ENCODE measurements at regions not wholly inside any gene's neighbourhood (a gene's known extent, or its start where the extent isn't known, plus 50 kb on each side); places are given as distances from the start of the nearest gene placed in this dataset.

GRCh38 chr12:58523360-58523759, 396.9 kb downstream of the LRIG3 start:
- Mint-ChIP-seq H3K9me3 (peaks cover 0 to 13% (median 6%) of the 10 kb centered on the region in 7 donors), H3K4me3 (no peak overlapping the region), H3K4me1 (no peaks in the 10 kb centered on the region), H3K36me3 (no peaks in the 10 kb centered on the region), H3K27ac (no peak overlapping the region), H3K27me3 (no peaks in the 10 kb centered on the region)
- no peak for DNase-seq
- H3K9me3 ChIP-seq (ENCODE audit: control insufficient read depth in 2 of 2, low read length in 2 of 2) = peaks cover under 1 to 6% of the 10 kb centered on the region in 2 experiments
- H3K27me3 ChIP-seq (ENCODE audit: control insufficient read depth, insufficient read depth, low read length) = no peaks in the 10 kb centered on the region
- H3K36me3 ChIP-seq (ENCODE audit: control insufficient read depth, insufficient read depth, low read length) = no peaks in the 10 kb centered on the region
- H3K4me1 ChIP-seq (ENCODE audit: control insufficient read depth, insufficient read depth, low read length, poor library complexity, severe bottlenecking) = no peaks in the 10 kb centered on the region
- no peak overlapping the region for H3K4me3 ChIP-seq (ENCODE audit: low read depth, low read length)
- H3K27ac ChIP-seq (ENCODE audit: insufficient read depth, low read length, poor library complexity, severe bottlenecking) = no peak overlapping the region
- ATAC-seq (ENCODE audit: low read depth in 2 of 2) = no peak

DNA sequence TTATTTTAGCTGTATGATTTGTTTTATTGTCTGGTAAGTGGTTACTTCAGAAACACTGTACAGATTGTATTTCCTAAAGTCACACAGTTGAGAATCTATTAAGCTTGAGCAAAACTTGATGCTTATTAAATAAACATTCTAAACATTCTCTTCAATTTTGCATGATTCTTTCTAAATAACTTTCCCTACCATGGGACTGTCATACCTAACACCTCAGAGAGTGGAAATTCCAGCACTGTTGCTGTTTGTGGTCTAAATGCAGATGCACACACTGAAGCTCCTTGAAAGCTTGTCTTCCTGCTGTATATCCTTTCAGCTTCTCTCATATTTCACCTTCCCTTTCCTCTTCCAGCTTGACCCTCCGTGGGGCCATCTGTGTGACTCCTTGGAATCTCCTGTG, 392.0 kb downstream of the LRIG3 start:
- H3K36me3 ChIP-seq (ENCODE audit: control insufficient read depth, insufficient read depth, low read length) = no peaks in the 10 kb centered on the region
- H3K27me3 ChIP-seq (ENCODE audit: control insufficient read depth, insufficient read depth, low read length) = no peaks in the 10 kb centered on the region
- no peaks in the 10 kb centered on the region for H3K9me3 ChIP-seq (ENCODE audit: control insufficient read depth in 2 of 2, low read length in 2 of 2)
- no peaks in the 10 kb centered on the region for H3K36me3 Mint-ChIP-seq
- H3K4me1 ChIP-seq (ENCODE audit: control insufficient read depth, insufficient read depth, low read length, poor library complexity, severe bottlenecking) = no peaks in the 10 kb centered on the region
- no peak overlapping the region for H3K27ac Mint-ChIP-seq
- H3K4me3 Mint-ChIP-seq = no peak overlapping the region
- no peak overlapping the region for H3K27ac ChIP-seq (ENCODE audit: insufficient read depth, low read length, poor library complexity, severe bottlenecking)
- H3K9me3 Mint-ChIP-seq = peaks cover 0 to 6% (median 0%) of the 10 kb centered on the region in 7 donors
- H3K27me3 Mint-ChIP-seq = no peaks in the 10 kb centered on the region
- H3K4me1 Mint-ChIP-seq = no peaks in the 10 kb centered on the region
- no peak overlapping the region for H3K4me3 ChIP-seq (ENCODE audit: low read depth, low read length)
- ATAC-seq (ENCODE audit: low read depth in 2 of 2) (no peak), DNase-seq (no peak)

- DNase-seq = no peak
- no peak overlapping the region for H3K4me3 Mint-ChIP-seq
- Histone ChIP-seq H3K9me3 (ENCODE audit: control insufficient read depth in 2 of 2, low read length in 2 of 2) (no peaks in the 10 kb centered on the region), H3K27me3 (ENCODE audit: control insufficient read depth, insufficient read depth, low read length) (no peaks in the 10 kb centered on the region), H3K4me3 (ENCODE audit: low read depth, low read length) (no peak overlapping the region), H3K4me1 (ENCODE audit: control insufficient read depth, insufficient read depth, low read length, poor library complexity, severe bottlenecking) (no peaks in the 10 kb centered on the region), H3K36me3 (ENCODE audit: control insufficient read depth, insufficient read depth, low read length) (no peaks in the 10 kb centered on the region), H3K27ac (ENCODE audit: insufficient read depth, low read length, poor library complexity, severe bottlenecking) (no peak overlapping the region)
- H3K4me1 Mint-ChIP-seq = no peaks in the 10 kb centered on the region
- H3K36me3 Mint-ChIP-seq = no peaks in the 10 kb centered on the region
- H3K9me3 Mint-ChIP-seq = peaks cover 0 to 6% (median 0%) of the 10 kb centered on the region in 7 donors
- no peak overlapping the region for H3K27ac Mint-ChIP-seq
- H3K27me3 Mint-ChIP-seq = peaks cover 8% of the 10 kb centered on the region
- ATAC-seq (ENCODE audit: low read depth in 2 of 2) = no peak
Measured at GRCh38 chr12:58529114-58529665, 391.1 kb downstream of the LRIG3 start.

DNA sequence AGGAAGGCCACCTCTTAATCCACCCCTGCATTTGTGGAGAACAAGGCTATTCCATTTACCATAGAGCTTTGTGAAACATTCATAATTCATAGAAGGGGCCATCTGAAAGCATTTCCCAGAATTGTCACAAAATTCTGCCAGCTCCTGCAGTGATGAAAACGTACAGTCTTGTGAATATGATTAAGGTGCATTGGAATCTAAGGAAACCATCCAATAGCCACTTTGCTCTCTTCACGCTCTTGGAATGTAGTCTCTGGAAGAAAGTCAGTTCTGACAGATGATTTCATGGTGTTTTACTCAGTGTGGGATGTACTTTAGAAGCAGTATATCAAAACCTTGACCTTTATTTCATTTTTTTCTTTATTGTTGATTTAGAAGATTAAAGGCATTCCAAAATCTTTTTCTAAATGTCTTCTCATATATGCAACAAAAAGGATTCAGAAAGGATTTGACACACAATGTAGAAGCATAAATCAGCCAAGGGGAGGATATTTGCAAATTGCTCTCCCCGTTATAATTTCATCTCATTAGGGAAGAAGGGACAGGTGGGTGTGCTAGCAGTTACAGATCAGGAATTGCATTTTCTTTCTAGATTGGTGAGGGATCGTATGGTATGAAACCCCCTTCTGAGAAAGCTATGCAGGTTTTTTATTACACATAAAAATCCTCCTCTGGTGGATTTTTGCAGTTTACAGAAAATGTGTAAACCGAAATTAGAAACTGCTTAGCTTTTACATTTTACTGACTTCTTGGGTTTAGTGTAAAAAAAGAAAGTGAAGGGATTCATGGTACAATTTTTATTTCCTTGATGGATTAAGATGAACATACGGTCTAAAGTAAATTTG, 390.2 kb downstream of the LRIG3 start:
- H3K36me3 ChIP-seq (ENCODE audit: control insufficient read depth, insufficient read depth, low read length) = no peaks in the 10 kb centered on the region
- no peak for DNase-seq
- no peaks in the 10 kb centered on the region for H3K27me3 ChIP-seq (ENCODE audit: control insufficient read depth, insufficient read depth, low read length)
- H3K4me1 ChIP-seq (ENCODE audit: control insufficient read depth, insufficient read depth, low read length, poor library complexity, severe bottlenecking) = no peaks in the 10 kb centered on the region
- Mint-ChIP-seq H3K36me3 (no peaks in the 10 kb centered on the region), H3K27ac (no peak overlapping the region), H3K4me1 (no peaks in the 10 kb centered on the region), H3K27me3 (peaks cover 8% of the 10 kb centered on the region), H3K9me3 (peaks cover 0 to 6% (median 0%) of the 10 kb centered on the region in 7 donors), H3K4me3 (no peak overlapping the region)
- ATAC-seq (ENCODE audit: low read depth in 2 of 2) = no peak
- no peak overlapping the region for H3K27ac ChIP-seq (ENCODE audit: insufficient read depth, low read length, poor library complexity, severe bottlenecking)
- H3K9me3 ChIP-seq (ENCODE audit: control insufficient read depth in 2 of 2, low read length in 2 of 2) = no peaks in the 10 kb centered on the region
- H3K4me3 ChIP-seq (ENCODE audit: low read depth, low read length) = no peak overlapping the region

GRCh38 chr12:58530742-58531062, 389.6 kb downstream of the LRIG3 start:
- Histone ChIP-seq H3K27me3 (ENCODE audit: control insufficient read depth, insufficient read depth, low read length) (no peaks in the 10 kb centered on the region), H3K36me3 (ENCODE audit: control insufficient read depth, insufficient read depth, low read length) (no peaks in the 10 kb centered on the region), H3K9me3 (ENCODE audit: control insufficient read depth in 2 of 2, low read length in 2 of 2) (no peaks in the 10 kb centered on the region), H3K4me3 (ENCODE audit: low read depth, low read length) (no peak overlapping the region), H3K4me1 (ENCODE audit: control insufficient read depth, insufficient read depth, low read length, poor library complexity, severe bottlenecking) (no peaks in the 10 kb centered on the region), H3K27ac (ENCODE audit: insufficient read depth, low read length, poor library complexity, severe bottlenecking) (no peak overlapping the region)
- no peaks in the 10 kb centered on the region for H3K36me3 Mint-ChIP-seq
- H3K27me3 Mint-ChIP-seq = peaks cover 8% of the 10 kb centered on the region
- H3K27ac Mint-ChIP-seq = no peak overlapping the region
- no peak overlapping the region for H3K4me3 Mint-ChIP-seq
- ATAC-seq (ENCODE audit: low read depth in 2 of 2) (no peak), DNase-seq (no peak)
- H3K9me3 Mint-ChIP-seq = peaks cover 0 to 6% (median 0%) of the 10 kb centered on the region in 7 donors
- H3K4me1 Mint-ChIP-seq = no peaks in the 10 kb centered on the region

DNA sequence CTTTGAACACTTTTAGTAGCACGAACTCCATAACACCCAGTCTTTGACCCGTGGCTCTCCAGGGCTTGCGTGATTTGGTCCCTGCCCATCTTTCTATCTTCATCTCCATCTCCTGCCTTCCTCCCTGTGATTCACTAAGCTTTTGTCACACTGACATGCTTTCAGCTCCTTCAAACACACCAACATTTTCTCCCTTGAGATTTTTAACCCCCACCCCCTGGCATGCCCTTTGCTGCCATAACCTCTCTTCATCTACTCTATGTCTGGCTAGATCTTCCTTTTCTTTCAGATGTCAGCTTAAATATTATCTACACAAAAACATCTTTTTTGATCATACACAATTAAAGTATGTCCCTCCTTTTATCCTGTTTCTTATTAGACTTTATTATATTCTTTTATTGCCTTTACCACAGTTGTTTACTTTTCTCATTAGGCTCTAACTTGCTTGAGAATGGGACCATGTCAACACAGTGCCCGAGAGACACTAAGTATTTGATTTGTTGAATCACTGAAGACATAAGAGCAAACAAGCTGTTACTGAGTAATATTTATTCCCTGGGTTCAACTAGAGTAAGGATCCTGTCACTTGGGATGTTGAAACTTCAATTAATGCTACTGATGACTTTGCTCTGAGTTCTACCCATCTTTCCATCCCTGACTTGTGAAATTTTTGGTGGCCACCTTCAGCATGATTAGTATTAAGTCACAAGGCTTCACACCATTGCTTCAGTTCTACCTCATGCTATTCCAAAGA, 387.3 kb downstream of the LRIG3 start:
- H3K36me3 Mint-ChIP-seq = no peaks in the 10 kb centered on the region
- Histone ChIP-seq H3K36me3 (ENCODE audit: control insufficient read depth, insufficient read depth, low read length) (no peaks in the 10 kb centered on the region), H3K27me3 (ENCODE audit: control insufficient read depth, insufficient read depth, low read length) (no peaks in the 10 kb centered on the region), H3K9me3 (ENCODE audit: control insufficient read depth in 2 of 2, low read length in 2 of 2) (no peaks in the 10 kb centered on the region), H3K4me3 (ENCODE audit: low read depth, low read length) (no peak overlapping the region), H3K27ac (ENCODE audit: insufficient read depth, low read length, poor library complexity, severe bottlenecking) (no peak overlapping the region), H3K4me1 (ENCODE audit: control insufficient read depth, insufficient read depth, low read length, poor library complexity, severe bottlenecking) (no peaks in the 10 kb centered on the region)
- peaks cover 0 to 2% (median 0%) of the 10 kb centered on the region in 7 donors for H3K9me3 Mint-ChIP-seq
- H3K4me1 Mint-ChIP-seq = no peaks in the 10 kb centered on the region
- no peak overlapping the region for H3K27ac Mint-ChIP-seq
- ATAC-seq (ENCODE audit: low read depth in 2 of 2) = no peak
- H3K27me3 Mint-ChIP-seq = peaks cover 8% of the 10 kb centered on the region
- no peak for DNase-seq
- no peak overlapping the region for H3K4me3 Mint-ChIP-seq

- peaks cover 8% of the 10 kb centered on the region for H3K27me3 Mint-ChIP-seq
- H3K36me3 Mint-ChIP-seq = no peaks in the 10 kb centered on the region
- DNase-seq (no peak), ATAC-seq (ENCODE audit: low read depth in 2 of 2) (no peak)
- peaks cover 0 to 2% (median 0%) of the 10 kb centered on the region in 7 donors for H3K9me3 Mint-ChIP-seq
- H3K4me1 Mint-ChIP-seq = no peaks in the 10 kb centered on the region
- H3K36me3 ChIP-seq (ENCODE audit: control insufficient read depth, insufficient read depth, low read length) = no peaks in the 10 kb centered on the region
- no peak overlapping the region for H3K27ac Mint-ChIP-seq
- no peaks in the 10 kb centered on the region for H3K9me3 ChIP-seq (ENCODE audit: control insufficient read depth in 2 of 2, low read length in 2 of 2)
- H3K27ac ChIP-seq (ENCODE audit: insufficient read depth, low read length, poor library complexity, severe bottlenecking) = no peak overlapping the region
- no peak overlapping the region for H3K4me3 Mint-ChIP-seq
- no peaks in the 10 kb centered on the region for H3K27me3 ChIP-seq (ENCODE audit: control insufficient read depth, insufficient read depth, low read length)
- H3K4me3 ChIP-seq (ENCODE audit: low read depth, low read length) = no peak overlapping the region
- no peaks in the 10 kb centered on the region for H3K4me1 ChIP-seq (ENCODE audit: control insufficient read depth, insufficient read depth, low read length, poor library complexity, severe bottlenecking)
Measured at GRCh38 chr12:58533652-58534051, 386.7 kb downstream of the LRIG3 start.

All from CD4-positive, CD25-positive, alpha-beta regulatory T cell (primary cell).